HepG2 (cell line): ENCODE measurements at regions not wholly inside any gene's neighbourhood (a gene's known extent, or its start where the extent isn't known, plus 50 kb on each side); places are given as distances from the start of the nearest gene placed in this dataset.
A peak's percentile ranks its signal among the peaks of the same experiment; 100 is the strongest.

Experiments
- ATAC-seq: fragments of 200-7000 bp; cut with Tn5 transposase; 3 replicates; pipeline ENCODE4 v1.9.1; 2020; ENCODE audit warnings: mild to moderate bottlenecking, moderate library complexity
- BruUV-seq: library from RNA; stranded (reverse); fragments of 400-500 nt; replicated peaks from 2 replicates; lab custom pipeline; 2021; lab: Mats Ljungman, UMichigan
- CTCF ChIA-PET: fragments of 300-600 bp; formaldehyde crosslinking; extraction: SDS; loops from one replicate; lab custom pipeline; 2021; ENCODE audit warnings: low total read pairs, inconsistent platforms, low intra/inter-chr PET ratio; lab: Yijun Ruan, JAX
- POLR2A ChIA-PET: fragments of 350-600 bp; sonication (Branson Sonifier 250); formaldehyde crosslinking; loops from one replicate; lab custom pipeline; 2020; ENCODE audit warnings: antibody characterized with exemption, inconsistent platforms; lab: Yijun Ruan, JAX
- DNase-seq: peaks from one replicate; pipeline ENCODE4 v3.0.0-alpha.2; 2015; ENCODE audit warnings: low spot score
- FAIRE-seq: peaks from 3 replicates; lab custom pipeline; 2011; peaks lifted over from hg19 to GRCh38; lab: Jason Lieb, UNC
- H2AFZ ChIP-seq: one replicate; pipeline ENCODE4 v1.6.1; 2011; ENCODE audit warnings: low read length, inconsistent platforms
- H3K27ac ChIP-seq: fragments of 300-600 bp; 3 replicates; pipeline ENCODE4 v1.8.0; 2011; ENCODE audit warnings: mixed run types, mild to moderate bottlenecking, mixed read lengths, low read length, inconsistent platforms; ENCODE audit not compliant: insufficient read depth; ENCODE audit errors: extremely low read length
- H3K27me3 ChIP-seq, 2 experiments: fragments of 200-600 bp in 1 of 2; 2 replicates in 1 of 2; 3 replicates in 1 of 2; pipeline versions ENCODE4 v1.6.0 to v1.8.0; 2011; ENCODE audit warnings: low read length in 2 of 2, mild to moderate bottlenecking in 2 of 2, moderate library complexity in 2 of 2, inconsistent platforms in 1 of 2; ENCODE audit not compliant: insufficient read depth in 2 of 2, control insufficient read depth in 1 of 2
- H3K36me3 ChIP-seq, 2 experiments: fragments of 200-600 bp in 1 of 2; replicated peaks in 1 of 2; 2 replicates in 1 of 2; 3 replicates in 1 of 2; pipeline versions ENCODE4 v1.5.1 to v1.8.0; 2011; ENCODE audit warnings: low read length in 2 of 2, inconsistent platforms in 1 of 2; ENCODE audit not compliant: insufficient read depth in 2 of 2, control insufficient read depth in 1 of 2
- H3K4me1 ChIP-seq: 2 replicates; pipeline ENCODE4 v1.5.1; 2012; ENCODE audit warnings: low read length, inconsistent platforms; ENCODE audit not compliant: insufficient read depth
- H3K4me2 ChIP-seq: 2 replicates; pipeline ENCODE4 v1.6.0; 2011; ENCODE audit warnings: low read depth, low read length, inconsistent platforms
- H3K4me3 ChIP-seq, 3 experiments: fragments of 200-600 bp in 1 of 3; sonication (generic), shearing (Covaris generic) in 1 of 3; replicated peaks in 1 of 3; 2 replicates each; pipeline ENCODE4 v1.5.1; 2011 to 2016; ENCODE audit warnings: low read length in 3 of 3, inconsistent platforms in 2 of 3, low read depth in 2 of 3, mild to moderate bottlenecking in 2 of 3, control low read depth in 1 of 3, mixed read lengths in 1 of 3; ENCODE audit not compliant: insufficient read depth in 1 of 3
- H3K79me2 ChIP-seq: one replicate; pipeline ENCODE4 v1.6.1; 2011; ENCODE audit warnings: low read length, inconsistent platforms; ENCODE audit not compliant: insufficient read depth
- H3K9ac ChIP-seq: 2 replicates; pipeline ENCODE4 v1.6.0; 2011; ENCODE audit warnings: mild to moderate bottlenecking, low read depth, low read length, inconsistent platforms; ENCODE audit not compliant: insufficient read depth
- H3K9me3 ChIP-seq: 2 replicates; pipeline ENCODE4 v1.5.1; 2012; ENCODE audit warnings: mild to moderate bottlenecking, low read length
- H4K20me1 ChIP-seq: 2 replicates; pipeline ENCODE4 v1.6.0; 2011; ENCODE audit warnings: inconsistent platforms, mild to moderate bottlenecking, low read length, moderate library complexity; ENCODE audit not compliant: insufficient read depth
- CBX1 ChIP-seq: IDR thresholded peaks from one replicate; pipeline ENCODE4 v1.6.1; 2016; ENCODE audit warnings: antibody characterized with exemption, low read depth
- CEBPZ ChIP-seq: IDR thresholded peaks from 2 replicates; pipeline ENCODE4 v1.6.1; 2012; ENCODE audit warnings: low read length, improper control_type of control experiment
- HOXA7 ChIP-seq: sonication (generic); formaldehyde crosslinking; IDR thresholded peaks from 2 replicates; pipeline ENCODE4 v1.8.1; 2022; ENCODE audit warnings: mild to moderate bottlenecking, missing genetic modification reagents, moderate library complexity
- SETDB1 ChIP-seq: sonication (generic); formaldehyde crosslinking; IDR thresholded peaks from 2 replicates; pipeline ENCODE4 v1.5.1; 2020; ENCODE audit warnings: missing genetic modification reagents, mild to moderate bottlenecking, borderline replicate concordance
- ZFP90 ChIP-seq: sonication (generic); formaldehyde crosslinking; IDR thresholded peaks from 2 replicates; pipeline ENCODE4 v1.8.0; 2022; ENCODE audit warnings: missing genetic modification reagents, mild to moderate bottlenecking, inconsistent platforms, borderline replicate concordance
- ZNF616 ChIP-seq: sonication (generic); formaldehyde crosslinking; IDR thresholded peaks from 2 replicates; pipeline ENCODE4 v1.5.0; 2020; ENCODE audit warnings: low read depth, mild to moderate bottlenecking, missing genetic modification reagents
- ZNF775 ChIP-seq: sonication (generic); formaldehyde crosslinking; IDR thresholded peaks from 2 replicates; pipeline ENCODE4 v1.4.0; 2020; ENCODE audit warnings: missing genetic modification reagents, mild to moderate bottlenecking, moderate library complexity, borderline replicate concordance
- WGBS: methylation state at CpG from one replicate; pipeline ENCODE4 v1.1.6; 2017; ENCODE audit warnings: low lambda C conversion rate; 5-methylcytosine and 5-hydroxymethylcytosine counted together
- in situ Hi-C: cut with HindIII; loops from 2 replicates; pipeline ENCODE4 v1.10.0; 2017; ENCODE audit warnings: low pct_unique_long_range_greater_than_20kb; ENCODE audit not compliant: extremely low pct_ligation_motif_present
- intact Hi-C: fragments of 100-400 bp; cut with micrococcal nuclease; formaldehyde crosslinking; loops from one replicate; pipeline ENCODE4 v1.10.0; 2022; ENCODE audit not compliant: unreplicated experiment
- TF ChIP-seq, protein P1 (sequence below): sonication (generic); formaldehyde crosslinking; IDR thresholded peaks from 2 replicates; pipeline ENCODE4 v1.5.1; 2020; ENCODE audit warnings: mild to moderate bottlenecking, missing genetic modification reagents
- TF ChIP-seq, protein P2 (sequence below): sonication (generic); formaldehyde crosslinking; IDR thresholded peaks from 2 replicates; pipeline ENCODE4 v1.5.0; 2020; ENCODE audit warnings: missing genetic modification reagents, mild to moderate bottlenecking, borderline replicate concordance

DNA sequence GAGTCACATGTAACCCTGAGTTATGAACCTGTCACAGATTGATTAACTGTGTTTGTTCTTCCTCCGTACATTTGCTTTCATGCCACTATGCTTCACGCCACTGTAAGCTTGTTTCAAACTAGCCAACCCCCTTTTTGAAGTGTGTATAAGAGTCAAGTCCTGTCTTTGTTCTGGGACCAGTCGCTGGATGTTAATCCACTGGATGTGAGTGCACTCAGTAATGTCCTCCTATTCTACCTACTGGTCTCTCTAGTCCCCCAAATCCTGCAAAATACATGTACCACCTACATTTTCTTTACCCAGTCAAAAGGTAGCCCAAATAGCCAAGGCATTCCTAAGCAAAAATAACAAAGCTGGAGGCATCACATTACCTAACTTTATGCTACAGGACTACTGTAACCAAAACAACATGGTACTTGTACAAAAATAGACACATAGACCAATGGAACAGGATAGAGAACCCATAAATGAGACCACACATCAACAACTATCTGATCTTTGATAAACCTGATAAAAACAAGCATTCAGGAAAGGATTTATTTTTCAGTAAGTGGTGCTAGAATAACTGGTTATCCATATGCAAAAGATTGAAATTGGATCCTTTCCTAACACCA lies 1139.1 kb upstream of the SEMA6A start:
- BruUV-seq, result no TSS peak
- DNase-seq, result no peak
- Histone ChIP-seq H4K20me1 (no peaks in the 10 kb centered on the region), H3K4me3 (no peak overlapping the region), H3K79me2 (no peaks in the 10 kb centered on the region), H3K36me3 (no peaks in the 10 kb centered on the region)
- TF ChIP-seq CBX1, result peak; percentile 75
- TF ChIP-seq ZNF775, result no peak
- TF ChIP-seq, protein P1, sequence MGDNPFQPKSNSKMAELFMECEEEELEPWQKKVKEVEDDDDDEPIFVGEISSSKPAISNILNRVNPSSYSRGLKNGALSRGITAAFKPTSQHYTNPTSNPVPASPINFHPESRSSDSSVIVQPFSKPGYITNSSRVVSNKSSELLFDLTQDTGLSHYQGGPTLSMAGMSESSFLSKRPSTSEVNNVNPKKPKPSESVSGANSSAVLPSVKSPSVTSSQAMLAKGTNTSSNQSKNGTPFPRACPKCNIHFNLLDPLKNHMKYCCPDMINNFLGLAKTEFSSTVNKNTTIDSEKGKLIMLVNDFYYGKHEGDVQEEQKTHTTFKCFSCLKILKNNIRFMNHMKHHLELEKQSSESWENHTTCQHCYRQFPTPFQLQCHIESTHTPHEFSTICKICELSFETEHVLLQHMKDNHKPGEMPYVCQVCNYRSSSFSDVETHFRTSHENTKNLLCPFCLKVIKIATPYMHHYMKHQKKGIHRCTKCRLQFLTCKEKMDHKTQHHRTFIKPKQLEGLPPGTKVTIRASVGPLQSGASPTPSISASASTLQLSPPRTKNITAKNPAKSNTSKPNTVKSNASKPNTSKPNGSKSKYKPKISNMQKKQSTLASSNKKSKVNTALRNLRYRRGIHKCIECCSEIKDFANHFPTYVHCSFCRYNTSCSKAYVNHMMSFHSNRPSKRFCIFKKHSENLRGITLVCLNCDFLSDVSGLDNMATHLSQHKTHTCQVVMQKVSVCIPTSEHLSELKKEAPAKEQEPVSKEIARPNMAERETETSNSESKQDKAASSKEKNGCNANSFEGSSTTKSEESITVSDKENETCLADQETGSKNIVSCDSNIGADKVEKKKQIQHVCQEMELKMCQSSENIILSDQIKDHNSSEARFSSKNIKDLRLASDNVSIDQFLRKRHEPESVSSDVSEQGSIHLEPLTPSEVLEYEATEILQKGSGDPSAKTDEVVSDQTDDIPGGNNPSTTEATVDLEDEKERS (CRISPR knock-in tag), result peak; percentile 61; the same call in 1 of the 2 replicates
- 0 out of 2 replicates have a peak, but pooled peaks have one; percentile 62 for TF ChIP-seq SETDB1 (CRISPR knock-in tag)
- TF ChIP-seq ZNF616 (CRISPR knock-in tag), result no peak
- no peak for TF ChIP-seq HOXA7 (CRISPR knock-in tag)
- peak; percentile 58; the same call in 1 of the 2 replicates for TF ChIP-seq CEBPZ
- TF ChIP-seq ZFP90, result no peak
- TF ChIP-seq, protein P2, sequence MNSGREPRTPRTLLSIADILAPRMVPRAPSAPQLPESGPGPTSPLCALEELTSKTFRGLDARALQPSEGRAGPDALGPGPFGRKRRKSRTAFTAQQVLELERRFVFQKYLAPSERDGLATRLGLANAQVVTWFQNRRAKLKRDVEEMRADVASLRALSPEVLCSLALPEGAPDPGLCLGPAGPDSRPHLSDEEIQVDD, result no peak
- TF ChIP-seq, all 625 proteins: peak for 4
- ATAC-seq (no peak), FAIRE-seq (no peak)
- Histone ChIP-seq H3K9ac (no peak overlapping the region), H3K4me2 (no peak overlapping the region), H3K27ac (no peak overlapping the region), H3K9me3 (peaks cover 75% of the 10 kb centered on the region), H3K27me3 (no peaks in the 10 kb centered on the region), H2AFZ (no peak overlapping the region), H3K4me1 (no peaks in the 10 kb centered on the region)
- WGBS, result 0% methylated on average over 3 of the region's 3 CpGs
- ChIA-PET CTCF (no interaction called here), POLR2A (no interaction called here)
- intact Hi-C loops (no loop called here), in situ Hi-C loops (no loop called here)
